IMR-90 (cell line): ENCODE measurements at regions not wholly inside any gene's neighbourhood (a gene's known extent, or its start where the extent isn't known, plus 50 kb on each side); places are given as distances from the start of the nearest gene placed in this dataset.

Experiments
- ATAC-seq: fragments of 200-7000 bp; cut with Tn5 transposase; 2 replicates; pipeline ENCODE4 v1.9.1; 2020; ENCODE audit warnings: low read depth, mild to moderate bottlenecking, moderate library complexity
- BruUV-seq: library from RNA; stranded (reverse); fragments of 400-500 nt; replicated peaks from 2 replicates; lab custom pipeline; 2021; lab: Mats Ljungman, UMichigan
- CTCF ChIA-PET: fragments of 300-600 bp; formaldehyde crosslinking; extraction: SDS; loops from one replicate; lab custom pipeline; 2021; ENCODE audit warnings: antibody characterized with exemption; lab: Yijun Ruan, JAX
- POLR2A ChIA-PET: fragments of 300-600 bp; sonication (Branson Sonifier 250); formaldehyde crosslinking; loops from one replicate; lab custom pipeline; 2022; ENCODE audit warnings: antibody characterized with exemption; ENCODE audit not compliant: unreplicated experiment; lab: Charles Lee
- DNase-seq: peaks from one replicate; pipeline ENCODE4 v3.0.0; 2013
- H2AFZ ChIP-seq: replicated peaks from 2 replicates; pipeline ENCODE3; 2013; ENCODE audit warnings: low read length, mild to moderate bottlenecking; ENCODE audit not compliant: poor library complexity
- H2AK5ac ChIP-seq: 2 replicates; pipeline ENCODE4 v1.6.1; 2013; ENCODE audit warnings: low read depth, low read length, inconsistent platforms
- H2AK9ac ChIP-seq: replicated peaks from 2 replicates; pipeline ENCODE3; 2013; ENCODE audit warnings: mild to moderate bottlenecking, low read depth, low read length, moderate library complexity; ENCODE audit not compliant: poor library complexity
- H2BK120ac ChIP-seq: 2 replicates; pipeline ENCODE4 v1.6.1; 2013; ENCODE audit warnings: low read depth, low read length, inconsistent platforms
- H2BK15ac ChIP-seq: 3 replicates; pipeline ENCODE4 v1.6.1; 2013; ENCODE audit warnings: low read depth, low read length, inconsistent platforms
- H2BK20ac ChIP-seq: 2 replicates; pipeline ENCODE4 v1.6.1; 2013; ENCODE audit warnings: low read depth, mild to moderate bottlenecking, inconsistent platforms, low read length, moderate library complexity
- H2BK5ac ChIP-seq: 2 replicates; pipeline ENCODE4 v1.6.1; 2013; ENCODE audit warnings: mild to moderate bottlenecking, low read depth, low read length, inconsistent platforms; ENCODE audit not compliant: poor library complexity, severe bottlenecking
- H3K14ac ChIP-seq: replicated peaks from 2 replicates; pipeline ENCODE4 v1.6.1; 2013; ENCODE audit warnings: low read depth, low read length, inconsistent platforms
- H3K18ac ChIP-seq: 2 replicates; pipeline ENCODE4 v1.6.1; 2013; ENCODE audit warnings: low read depth, low read length, control low read depth
- H3K23ac ChIP-seq: 2 replicates; pipeline ENCODE4 v1.6.1; 2013; ENCODE audit warnings: low read depth, low read length, inconsistent platforms
- H3K27ac ChIP-seq: 2 replicates; pipeline ENCODE4 v1.5.1; 2013; ENCODE audit warnings: mild to moderate bottlenecking, control low read depth, low read length; ENCODE audit not compliant: insufficient read depth
- H3K27me3 ChIP-seq: 2 replicates; pipeline ENCODE4 v1.6.1; 2013; ENCODE audit warnings: low read length; ENCODE audit not compliant: control insufficient read depth, insufficient read depth
- H3K36me3 ChIP-seq: 2 replicates; pipeline ENCODE4 v1.6.1; 2013; ENCODE audit warnings: low read length, mixed read lengths; ENCODE audit not compliant: control insufficient read depth, insufficient read depth
- H3K4ac ChIP-seq: 2 replicates; pipeline ENCODE4 v1.6.1; 2013; ENCODE audit warnings: low read depth, low read length, inconsistent platforms
- H3K4me1 ChIP-seq: 2 replicates; pipeline ENCODE4 v1.6.1; 2013; ENCODE audit warnings: low read length, mixed read lengths; ENCODE audit not compliant: control insufficient read depth, insufficient read depth
- H3K4me2 ChIP-seq: 2 replicates; pipeline ENCODE4 v1.6.1; 2013; ENCODE audit warnings: low read depth, mild to moderate bottlenecking, control low read depth, low read length, moderate library complexity
- H3K4me3 ChIP-seq: 2 replicates; pipeline ENCODE4 v1.5.1; 2013; ENCODE audit warnings: low read depth, mild to moderate bottlenecking, control low read depth, low read length, moderate library complexity; ENCODE audit not compliant: insufficient read depth
- H3K56ac ChIP-seq: 2 replicates; pipeline ENCODE4 v1.6.1; 2013; ENCODE audit warnings: low read length, inconsistent platforms; ENCODE audit not compliant: insufficient read depth; ENCODE audit errors: extremely low read depth
- H3K79me1 ChIP-seq, 2 experiments: 2 replicates each; pipeline ENCODE4 v1.6.1; 2013; ENCODE audit warnings: low read length in 2 of 2, inconsistent platforms in 1 of 2, low read depth in 1 of 2
- H3K9ac ChIP-seq: 2 replicates; pipeline ENCODE4 v1.6.1; 2013; ENCODE audit warnings: low read depth, low read length, control low read depth
- H3K9me1 ChIP-seq: 2 replicates; pipeline ENCODE4 v1.6.1; 2013; ENCODE audit warnings: low read length, inconsistent platforms; ENCODE audit not compliant: insufficient read depth
- H3K9me3 ChIP-seq: 2 replicates; pipeline ENCODE4 v1.6.1; 2013; ENCODE audit warnings: low read length; ENCODE audit not compliant: control insufficient read depth, insufficient read depth
- H4K20me1 ChIP-seq: 2 replicates; pipeline ENCODE4 v1.6.1; 2013; ENCODE audit warnings: low read length, inconsistent platforms; ENCODE audit not compliant: insufficient read depth
- H4K5ac ChIP-seq: 2 replicates; pipeline ENCODE4 v1.6.1; 2013; ENCODE audit warnings: mild to moderate bottlenecking, low read depth, low read length, control low read depth
- H4K8ac ChIP-seq, 2 experiments: 2 replicates each; pipeline ENCODE4 v1.6.1; 2013; ENCODE audit warnings: low read depth in 2 of 2, low read length in 2 of 2, control low read depth in 1 of 2, inconsistent platforms in 1 of 2
- H4K91ac ChIP-seq: 2 replicates; pipeline ENCODE4 v1.6.1; 2013; ENCODE audit warnings: low read depth, low read length, inconsistent platforms; ENCODE audit not compliant: insufficient read depth
- BHLHE40 ChIP-seq: fragments of 150-350 bp; IDR thresholded peaks from 2 replicates; pipeline ENCODE4 v1.6.1; 2016; ENCODE audit warnings: mild to moderate bottlenecking, low read depth, low read length
- CEBPB ChIP-seq: IDR thresholded peaks from 2 replicates; pipeline ENCODE4 v1.6.1; 2012; ENCODE audit warnings: low read depth, low read length, improper control_type of control experiment
- CHD1 ChIP-seq: IDR thresholded peaks from 2 replicates; pipeline ENCODE4 v1.6.1; 2012; ENCODE audit warnings: low read depth, low read length, improper control_type of control experiment
- FOS ChIP-seq: fragments of 150-350 bp; IDR thresholded peaks from 2 replicates; pipeline ENCODE4 v1.6.1; 2016; ENCODE audit warnings: low read depth, low read length
- MAFK ChIP-seq: IDR thresholded peaks from 2 replicates; pipeline ENCODE4 v1.6.1; 2012; ENCODE audit warnings: low read depth, low read length, improper control_type of control experiment
- MAZ ChIP-seq: IDR thresholded peaks from 2 replicates; pipeline ENCODE4 v1.6.1; 2012; ENCODE audit warnings: low read depth, mild to moderate bottlenecking, low read length, improper control_type of control experiment, moderate library complexity, borderline replicate concordance
- MXI1 ChIP-seq: IDR thresholded peaks from 2 replicates; pipeline ENCODE4 v1.6.1; 2012; ENCODE audit warnings: low read depth, mild to moderate bottlenecking, low read length, moderate library complexity, borderline replicate concordance
- NFE2L2 ChIP-seq: fragments of 150-350 bp; IDR thresholded peaks from 2 replicates; pipeline ENCODE4 v1.6.1; 2016; ENCODE audit warnings: low read depth, mild to moderate bottlenecking, low read length
- POLR2A ChIP-seq: IDR thresholded peaks from 2 replicates; pipeline ENCODE4 v1.6.1; 2012; ENCODE audit warnings: mild to moderate bottlenecking, low read depth, low read length
- RAD21 ChIP-seq: IDR thresholded peaks from 2 replicates; pipeline ENCODE4 v1.6.1; 2012; ENCODE audit warnings: low read length, improper control_type of control experiment
- RCOR1 ChIP-seq: IDR thresholded peaks from 2 replicates; pipeline ENCODE4 v1.6.1; 2012; ENCODE audit warnings: mild to moderate bottlenecking, low read length, improper control_type of control experiment; ENCODE audit not compliant: insufficient replicate concordance
- RFX5 ChIP-seq: IDR thresholded peaks from 2 replicates; pipeline ENCODE4 v1.8.0; 2012; ENCODE audit warnings: low read depth, mild to moderate bottlenecking, low read length, moderate library complexity
- SMC3 ChIP-seq: fragments of 150-350 bp; IDR thresholded peaks from 2 replicates; pipeline ENCODE4 v1.6.1; 2016; ENCODE audit warnings: low read depth, mild to moderate bottlenecking, antibody characterized with exemption, low read length, moderate library complexity
- WGBS, 2 experiments: methylation state at CpG; one replicate each; pipeline versions ENCODE4 v1.1.5 to v1.1.7; 2013; ENCODE audit warnings: missing lambda C conversion rate in 2 of 2; ENCODE audit not compliant: insufficient read length in 1 of 2; ENCODE audit errors: extremely low coverage in 2 of 2; 5-methylcytosine and 5-hydroxymethylcytosine counted together
- dilution Hi-C: fragments of 300-500 bp; cut with HindIII; formaldehyde crosslinking; loops from one replicate; pipeline ENCODE4 v1.14.3; 2018; ENCODE audit warnings: low sequenced_read_pairs; ENCODE audit not compliant: unreplicated experiment
- in situ Hi-C: fragments of 300-500 bp; cut with MboI; formaldehyde crosslinking; loops from 3 replicates; pipeline ENCODE4 v1.14.3; 2019; ENCODE audit warnings: low sequenced_read_pairs, inconsistent platforms, mixed read lengths
- intact Hi-C: fragments of 100-400 bp; cut with micrococcal nuclease; formaldehyde crosslinking; loops from 2 replicates; pipeline ENCODE4 v1.10.0; 2022
- TF ChIP-seq, protein P1 (sequence below): conservative IDR thresholded peaks from 2 replicates; pipeline ENCODE4 v1.5.1; 2012; ENCODE audit warnings: mild to moderate bottlenecking, low read depth, low read length, improper control_type of control experiment
- TF ChIP-seq, protein P2 (sequence below): fragments of 150-350 bp; IDR thresholded peaks from 2 replicates; pipeline ENCODE4 v1.6.1; 2017; ENCODE audit warnings: mild to moderate bottlenecking, antibody characterized with exemption, low read length, low read depth

- no peak overlapping the region for H3K9ac ChIP-seq
These were observed 602.8 kb downstream of the ALG10 start for GRCh38 chr12:34625116-34625515.

More at GRCh38 chr12:34625116-34625515, 602.8 kb downstream of the ALG10 start:
- ATAC-seq, result no peak
- in situ Hi-C loops (no loop called here), intact Hi-C loops (no loop called here), dilution Hi-C loops (no loop called here)
- H3K56ac ChIP-seq, result no peak overlapping the region
- H3K4me2 ChIP-seq, result no peak overlapping the region
- no peak overlapping the region for H3K4ac ChIP-seq
- no peak overlapping the region for H2BK15ac ChIP-seq
- no peak overlapping the region for H3K27ac ChIP-seq
- no peaks in the 10 kb centered on the region for H3K79me1 ChIP-seq
- H3K36me3 ChIP-seq, result no peaks in the 10 kb centered on the region
- no peak for DNase-seq
- no peak overlapping the region for H2AFZ ChIP-seq
- H3K9me3 ChIP-seq, result peaks cover 1% of the 10 kb centered on the region; the same call in 1 of the 2 replicates
- H3K27me3 ChIP-seq, result no peaks in the 10 kb centered on the region
- no peak overlapping the region for H4K8ac ChIP-seq
- H3K4me3 ChIP-seq, result no peak overlapping the region
- H3K4me1 ChIP-seq, result no peaks in the 10 kb centered on the region
- no peak overlapping the region for H3K18ac ChIP-seq
- H4K91ac ChIP-seq, result no peak overlapping the region
- no peak overlapping the region for H2AK5ac ChIP-seq
- H3K14ac ChIP-seq, result no peak overlapping the region
- no peak overlapping the region for H4K5ac ChIP-seq
- no peak overlapping the region for H2AK9ac ChIP-seq
- ChIA-PET POLR2A (no interaction called here), CTCF (no interaction called here)
- H2BK20ac ChIP-seq, result no peak overlapping the region
- H4K20me1 ChIP-seq, result no peaks in the 10 kb centered on the region
- BruUV-seq, result no TSS peak
- no peaks in the 10 kb centered on the region for H3K9me1 ChIP-seq
- TF ChIP-seq MXI1 (no peak), SMC3 (no peak), NFE2L2 (no peak), CEBPB (no peak), CHD1 (no peak), FOS (no peak), BHLHE40 (no peak), POLR2A (no peak), RFX5 (no peak), MAFK (no peak), RCOR1 (no peak), MAZ (no peak), RAD21 (no peak)
- TF ChIP-seq, protein P1, sequence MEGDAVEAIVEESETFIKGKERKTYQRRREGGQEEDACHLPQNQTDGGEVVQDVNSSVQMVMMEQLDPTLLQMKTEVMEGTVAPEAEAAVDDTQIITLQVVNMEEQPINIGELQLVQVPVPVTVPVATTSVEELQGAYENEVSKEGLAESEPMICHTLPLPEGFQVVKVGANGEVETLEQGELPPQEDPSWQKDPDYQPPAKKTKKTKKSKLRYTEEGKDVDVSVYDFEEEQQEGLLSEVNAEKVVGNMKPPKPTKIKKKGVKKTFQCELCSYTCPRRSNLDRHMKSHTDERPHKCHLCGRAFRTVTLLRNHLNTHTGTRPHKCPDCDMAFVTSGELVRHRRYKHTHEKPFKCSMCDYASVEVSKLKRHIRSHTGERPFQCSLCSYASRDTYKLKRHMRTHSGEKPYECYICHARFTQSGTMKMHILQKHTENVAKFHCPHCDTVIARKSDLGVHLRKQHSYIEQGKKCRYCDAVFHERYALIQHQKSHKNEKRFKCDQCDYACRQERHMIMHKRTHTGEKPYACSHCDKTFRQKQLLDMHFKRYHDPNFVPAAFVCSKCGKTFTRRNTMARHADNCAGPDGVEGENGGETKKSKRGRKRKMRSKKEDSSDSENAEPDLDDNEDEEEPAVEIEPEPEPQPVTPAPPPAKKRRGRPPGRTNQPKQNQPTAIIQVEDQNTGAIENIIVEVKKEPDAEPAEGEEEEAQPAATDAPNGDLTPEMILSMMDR, result no peak
- TF ChIP-seq, protein P2, sequence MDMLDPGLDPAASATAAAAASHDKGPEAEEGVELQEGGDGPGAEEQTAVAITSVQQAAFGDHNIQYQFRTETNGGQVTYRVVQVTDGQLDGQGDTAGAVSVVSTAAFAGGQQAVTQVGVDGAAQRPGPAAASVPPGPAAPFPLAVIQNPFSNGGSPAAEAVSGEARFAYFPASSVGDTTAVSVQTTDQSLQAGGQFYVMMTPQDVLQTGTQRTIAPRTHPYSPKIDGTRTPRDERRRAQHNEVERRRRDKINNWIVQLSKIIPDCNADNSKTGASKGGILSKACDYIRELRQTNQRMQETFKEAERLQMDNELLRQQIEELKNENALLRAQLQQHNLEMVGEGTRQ, result no peak
- no peak overlapping the region for H2BK5ac ChIP-seq
- H3K23ac ChIP-seq, result no peak overlapping the region
- 40% methylated on average over 1 of the region's 7 CpGs; no CpG with 5 or more reads in 1 of the 2 experiments for WGBS, 2 experiments
- no peak overlapping the region for H2BK120ac ChIP-seq
